OCI-LY7 (cell line): ENCODE measurements at regions not wholly inside any gene's neighbourhood (a gene's known extent, or its start where the extent isn't known, plus 50 kb on each side); places are given as distances from the start of the nearest gene placed in this dataset.

Source experiments
- BruUV-seq: library from RNA; stranded (reverse); fragments of 400-500 nt; replicated peaks from 2 replicates; lab custom pipeline; 2021; lab: Mats Ljungman, UMichigan
- CTCF ChIA-PET: fragments of 300-600 bp; sonication (Branson Sonifier 250); formaldehyde crosslinking; loops from one replicate; lab custom pipeline; 2022; ENCODE audit warnings: antibody characterized with exemption; ENCODE audit not compliant: unreplicated experiment; lab: Charles Lee
- POLR2A ChIA-PET: fragments of 300-600 bp; sonication (Branson Sonifier 250); formaldehyde crosslinking; loops from one replicate; lab custom pipeline; 2022; ENCODE audit warnings: antibody characterized with exemption; lab: Charles Lee
- DNase-seq: peaks from one replicate; pipeline ENCODE4 v3.0.0-alpha.2; 2015; ENCODE audit warnings: low spot score
- H2AFZ ChIP-seq: fragments of 200-600 bp; sonication (generic), shearing (Covaris generic); 2 replicates; pipeline ENCODE4 v1.6.1; 2014; ENCODE audit warnings: mild to moderate bottlenecking, antibody characterized with exemption, low read length, moderate library complexity
- H3K27ac ChIP-seq: fragments of 200-600 bp; sonication (generic); 2 replicates; pipeline ENCODE4 v1.5.1; 2014; ENCODE audit warnings: mixed run types, low read depth, mild to moderate bottlenecking, moderate library complexity, low read length, inconsistent platforms; ENCODE audit not compliant: poor library complexity, severe bottlenecking
- H3K36me3 ChIP-seq: fragments of 200-600 bp; sonication (generic); 2 replicates; pipeline ENCODE4 v1.6.1; 2014; ENCODE audit warnings: mild to moderate bottlenecking, antibody characterized with exemption, low read length, moderate library complexity, mixed read lengths; ENCODE audit not compliant: insufficient read depth
- H3K4me1 ChIP-seq: fragments of 200-600 bp; sonication (generic); 2 replicates; pipeline ENCODE4 v1.5.1; 2014; ENCODE audit warnings: mild to moderate bottlenecking, low read length; ENCODE audit not compliant: insufficient read depth, poor library complexity, severe bottlenecking
- H3K4me2 ChIP-seq: fragments of 200-600 bp; sonication (generic); 2 replicates; pipeline ENCODE4 v1.6.1; 2014; ENCODE audit warnings: mild to moderate bottlenecking, low read length
- H3K4me3 ChIP-seq: fragments of 200-600 bp; sonication (generic); 2 replicates; pipeline ENCODE4 v1.5.1; 2014; ENCODE audit warnings: mild to moderate bottlenecking, low read depth, low read length; ENCODE audit not compliant: poor library complexity, severe bottlenecking
- H3K79me2 ChIP-seq: fragments of 200-600 bp; sonication (generic); 2 replicates; pipeline ENCODE4 v1.6.1; 2016; ENCODE audit warnings: low read depth, mild to moderate bottlenecking, low read length, moderate library complexity, mixed read lengths; ENCODE audit not compliant: insufficient read depth
- H3K9me2 ChIP-seq: fragments of 200-600 bp; sonication (generic); 2 replicates; pipeline ENCODE4 v1.6.1; 2016; ENCODE audit warnings: mild to moderate bottlenecking, low read length, mixed read lengths; ENCODE audit not compliant: insufficient read depth
- H3K9me3 ChIP-seq: fragments of 200-600 bp; sonication (generic); 2 replicates; pipeline ENCODE4 v1.6.1; 2014; ENCODE audit warnings: mild to moderate bottlenecking, mixed run types, low read length, mixed read lengths
- H4K20me1 ChIP-seq: fragments of 200-600 bp; sonication (generic); 2 replicates; pipeline ENCODE4 v1.6.1; 2014; ENCODE audit warnings: mild to moderate bottlenecking, antibody characterized with exemption, low read length, moderate library complexity, mixed read lengths; ENCODE audit not compliant: insufficient read depth
- EZH2phosphoT487 ChIP-seq: fragments of 200-600 bp; sonication (generic); IDR thresholded peaks from 2 replicates; pipeline ENCODE4 v1.6.1; 2018; ENCODE audit warnings: low read depth, borderline replicate concordance, mild to moderate bottlenecking, mixed run types, antibody characterized with exemption, low read length, moderate library complexity, mixed read lengths
- intact Hi-C: fragments of 100-400 bp; cut with micrococcal nuclease; formaldehyde crosslinking; loops from one replicate; pipeline ENCODE4 v1.10.0; 2022; ENCODE audit not compliant: unreplicated experiment
- TF ChIP-seq, protein P1 (sequence below): fragments of 200-600 bp; sonication (generic); conservative IDR thresholded peaks from 2 replicates; pipeline ENCODE4 v1.5.1; 2014; ENCODE audit warnings: mild to moderate bottlenecking, antibody characterized with exemption, low read length, moderate library complexity, mixed read lengths

DNA sequence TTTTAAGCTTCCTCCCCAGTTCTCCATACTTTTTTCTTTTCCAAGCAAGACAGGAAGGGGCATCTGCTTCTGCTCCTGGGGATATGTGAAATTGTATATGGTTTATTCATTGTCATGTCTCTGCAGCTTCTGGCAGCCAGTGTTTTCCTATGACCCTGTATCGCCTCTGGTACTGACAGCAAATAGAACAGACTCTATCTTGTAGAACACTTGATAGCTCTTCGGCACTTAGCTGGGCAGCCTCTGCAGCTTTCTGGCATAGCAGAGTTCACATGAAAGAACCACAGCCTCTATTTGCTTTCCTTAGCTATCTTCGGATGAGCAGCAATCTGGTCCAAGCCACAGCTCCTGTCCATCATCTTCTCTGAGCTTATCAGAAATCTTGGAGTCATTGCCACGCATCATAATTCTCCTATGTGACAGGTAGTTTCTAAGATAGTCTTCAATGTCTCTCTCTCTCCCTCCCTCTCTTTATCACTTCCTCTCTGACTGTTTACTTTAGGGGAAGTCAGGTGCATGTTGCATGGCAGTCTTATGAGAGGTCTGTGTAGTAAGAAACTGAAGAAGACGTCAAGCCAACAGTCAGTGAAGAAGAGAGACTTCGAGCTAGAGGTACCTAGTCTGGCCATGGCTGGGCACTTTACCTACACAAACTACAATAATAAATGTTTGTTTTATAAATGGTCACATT, 627.7 kb upstream of the CDH2 start:
- Histone ChIP-seq H3K4me3 (no peak overlapping the region), H4K20me1 (no peaks in the 10 kb centered on the region), H2AFZ (no peak overlapping the region), H3K4me2 (no peak overlapping the region), H3K36me3 (no peaks in the 10 kb centered on the region), H3K4me1 (no peaks in the 10 kb centered on the region), H3K9me2 (no peaks in the 10 kb centered on the region), H3K27ac (no peak overlapping the region), H3K9me3 (no peaks in the 10 kb centered on the region), H3K79me2 (no peaks in the 10 kb centered on the region)
- no peak for DNase-seq
- intact Hi-C loops: no loop called here
- CTCF ChIA-PET: no interaction called here
- no TSS peak for BruUV-seq
- POLR2A ChIA-PET: interaction anchor here (0.6 kb wide), 1 partner anchor 35 kb away, joined by 7 read pairs; no protein-coding TSS in a partner anchor
- TF ChIP-seq, protein P1, sequence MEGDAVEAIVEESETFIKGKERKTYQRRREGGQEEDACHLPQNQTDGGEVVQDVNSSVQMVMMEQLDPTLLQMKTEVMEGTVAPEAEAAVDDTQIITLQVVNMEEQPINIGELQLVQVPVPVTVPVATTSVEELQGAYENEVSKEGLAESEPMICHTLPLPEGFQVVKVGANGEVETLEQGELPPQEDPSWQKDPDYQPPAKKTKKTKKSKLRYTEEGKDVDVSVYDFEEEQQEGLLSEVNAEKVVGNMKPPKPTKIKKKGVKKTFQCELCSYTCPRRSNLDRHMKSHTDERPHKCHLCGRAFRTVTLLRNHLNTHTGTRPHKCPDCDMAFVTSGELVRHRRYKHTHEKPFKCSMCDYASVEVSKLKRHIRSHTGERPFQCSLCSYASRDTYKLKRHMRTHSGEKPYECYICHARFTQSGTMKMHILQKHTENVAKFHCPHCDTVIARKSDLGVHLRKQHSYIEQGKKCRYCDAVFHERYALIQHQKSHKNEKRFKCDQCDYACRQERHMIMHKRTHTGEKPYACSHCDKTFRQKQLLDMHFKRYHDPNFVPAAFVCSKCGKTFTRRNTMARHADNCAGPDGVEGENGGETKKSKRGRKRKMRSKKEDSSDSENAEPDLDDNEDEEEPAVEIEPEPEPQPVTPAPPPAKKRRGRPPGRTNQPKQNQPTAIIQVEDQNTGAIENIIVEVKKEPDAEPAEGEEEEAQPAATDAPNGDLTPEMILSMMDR: no peak
- TF ChIP-seq EZH2phosphoT487: no peak

DNA sequence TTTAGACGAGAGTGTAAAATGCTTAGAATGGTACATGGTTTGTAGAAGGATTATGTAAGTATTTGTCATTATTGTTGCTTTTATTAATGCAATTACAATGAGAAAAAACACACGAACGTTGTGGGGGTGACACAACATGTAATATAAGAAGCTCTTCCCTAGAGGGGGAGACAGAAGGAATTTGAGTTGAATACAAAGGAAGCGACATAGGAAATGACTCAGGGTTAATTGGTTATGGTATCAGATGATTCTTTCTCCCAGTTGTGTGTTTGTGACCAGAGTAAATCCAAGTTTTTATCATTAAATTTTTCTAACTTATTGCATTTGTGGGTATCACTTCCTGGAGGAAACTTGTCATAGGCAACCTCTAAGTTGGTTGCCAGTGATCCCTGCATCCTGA, 625.6 kb upstream of the CDH2 start:
- H3K9me3 ChIP-seq: no peaks in the 10 kb centered on the region
- H3K9me2 ChIP-seq: no peaks in the 10 kb centered on the region
- no peaks in the 10 kb centered on the region for H3K79me2 ChIP-seq
- CTCF ChIA-PET: no interaction called here
- H3K4me1 ChIP-seq: no peaks in the 10 kb centered on the region
- POLR2A ChIA-PET: interaction anchor here (0.5 kb wide), 1 partner anchor 373 kb away, joined by 4 read pairs; no protein-coding TSS in a partner anchor
- H3K4me3 ChIP-seq: no peak overlapping the region
- BruUV-seq: no TSS peak
- H2AFZ ChIP-seq: no peak overlapping the region
- H3K27ac ChIP-seq: no peak overlapping the region
- no peaks in the 10 kb centered on the region for H3K36me3 ChIP-seq
- TF ChIP-seq, protein P1: no peak
- TF ChIP-seq EZH2phosphoT487: no peak
- no peak overlapping the region for H3K4me2 ChIP-seq
- intact Hi-C loops: no loop called here
- DNase-seq: no peak
- H4K20me1 ChIP-seq: no peaks in the 10 kb centered on the region

DNA sequence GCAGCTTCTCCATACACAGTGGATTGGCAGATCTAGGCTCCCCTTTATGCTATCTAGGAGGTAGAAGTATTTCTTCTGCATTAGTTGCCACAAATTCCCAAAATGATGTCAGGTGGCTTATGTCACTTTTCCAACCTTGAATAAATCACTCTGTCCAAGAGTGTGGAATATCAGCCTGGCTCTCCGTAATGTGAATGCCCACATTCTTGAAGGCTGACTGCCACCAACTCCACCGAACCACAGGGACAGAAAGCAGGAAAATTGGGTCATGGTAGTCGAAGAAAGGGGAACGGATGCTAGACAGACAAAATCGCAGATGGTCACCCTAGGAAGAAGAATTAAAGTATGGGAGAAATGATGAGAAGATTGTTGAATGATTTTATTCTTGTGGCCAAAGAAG, 624.9 kb upstream of the CDH2 start:
- H3K4me2 ChIP-seq: no peak overlapping the region
- no peaks in the 10 kb centered on the region for H3K9me2 ChIP-seq
- H3K36me3 ChIP-seq: no peaks in the 10 kb centered on the region
- no peak for DNase-seq
- no peaks in the 10 kb centered on the region for H3K4me1 ChIP-seq
- H3K27ac ChIP-seq: no peak overlapping the region
- ChIA-PET POLR2A (no interaction called here), CTCF (no interaction called here)
- TF ChIP-seq EZH2phosphoT487: no peak
- TF ChIP-seq, protein P1: no peak
- no peaks in the 10 kb centered on the region for H3K9me3 ChIP-seq
- no peak overlapping the region for H3K4me3 ChIP-seq
- no peak overlapping the region for H2AFZ ChIP-seq
- no peaks in the 10 kb centered on the region for H4K20me1 ChIP-seq
- intact Hi-C loops: no loop called here
- BruUV-seq: no TSS peak
- H3K79me2 ChIP-seq: no peaks in the 10 kb centered on the region
